Skeletal muscle tissue (tissue), 3 donors: ENCODE measurements at regions not wholly inside any gene's neighbourhood (a gene's known extent, or its start where the extent isn't known, plus 50 kb on each side); places are given as distances from the start of the nearest gene placed in this dataset.

Source experiments
- H3K27ac ChIP-seq: one replicate; pipeline ENCODE4 v1.7.0; 2013; ENCODE audit warnings: mild to moderate bottlenecking, low read depth, low read length, inconsistent platforms
- H3K27me3 ChIP-seq, 3 donors: one replicate each; pipeline ENCODE4 v1.7.0; 2013; ENCODE audit warnings: low read length in 3 of 3; ENCODE audit not compliant: control insufficient read depth in 3 of 3, insufficient read depth in 3 of 3
- H3K36me3 ChIP-seq, 3 donors: one replicate each; pipeline ENCODE4 v1.7.0; 2013; ENCODE audit warnings: low read length in 3 of 3; ENCODE audit not compliant: control insufficient read depth in 3 of 3, insufficient read depth in 3 of 3
- H3K4me1 ChIP-seq, 3 donors: one replicate each; pipeline ENCODE4 v1.7.0; 2013; ENCODE audit warnings: low read length in 3 of 3, mild to moderate bottlenecking in 3 of 3; ENCODE audit not compliant: control insufficient read depth in 3 of 3, insufficient read depth in 3 of 3
- H3K4me3 ChIP-seq, 3 donors: one replicate each; pipeline ENCODE4 v1.7.0; 2013; ENCODE audit warnings: low read length in 3 of 3
- H3K9ac ChIP-seq, 3 donors: one replicate each; pipeline ENCODE4 v1.7.0; 2013; ENCODE audit warnings: low read length in 3 of 3, mild to moderate bottlenecking in 3 of 3, moderate library complexity in 2 of 3, low read depth in 1 of 3
- H3K9me3 ChIP-seq, 3 donors: one replicate each; pipeline ENCODE4 v1.7.0; 2013; ENCODE audit warnings: low read length in 3 of 3; ENCODE audit not compliant: control insufficient read depth in 3 of 3
- donor health status: Osteomylitis.

GRCh38 chr13:73327579-73327978 is 268.8 kb downstream of the KLF5 start:
- H3K27me3 ChIP-seq: no peaks in the 10 kb centered on the region
- H3K36me3 ChIP-seq: no peaks in the 10 kb centered on the region
- H3K27ac ChIP-seq: no peak overlapping the region
- H3K4me1 ChIP-seq: no peaks in the 10 kb centered on the region
- H3K9me3 ChIP-seq: no peaks in the 10 kb centered on the region
- H3K4me3 ChIP-seq: no peak overlapping the region
- no peak overlapping the region for H3K9ac ChIP-seq

- Histone ChIP-seq H3K36me3 (no peaks in the 10 kb centered on the region), H3K9me3 (no peaks in the 10 kb centered on the region), H3K4me3 (no peak overlapping the region), H3K27me3 (no peaks in the 10 kb centered on the region), H3K4me1 (no peaks in the 10 kb centered on the region), H3K9ac (no peak overlapping the region), H3K27ac (no peak overlapping the region)
These were observed 267.1 kb downstream of the KLF5 start for GRCh38 chr13:73325723-73326558.

- no peaks in the 10 kb centered on the region for H3K27me3 ChIP-seq
- no peak overlapping the region for H3K27ac ChIP-seq
- no peaks in the 10 kb centered on the region for H3K9me3 ChIP-seq
- H3K9ac ChIP-seq: no peak overlapping the region
- H3K36me3 ChIP-seq: no peaks in the 10 kb centered on the region
- no peak overlapping the region for H3K4me3 ChIP-seq
- H3K4me1 ChIP-seq: no peaks in the 10 kb centered on the region
These were observed 266.3 kb downstream of the KLF5 start for GRCh38 chr13:73324842-73325722.

- Histone ChIP-seq H3K36me3 (no peaks in the 10 kb centered on the region), H3K4me3 (no peak overlapping the region), H3K27ac (no peak overlapping the region)
These were observed 264.8 kb downstream of the KLF5 start for GRCh38 chr13:73323615-73324014.

GRCh38 chr13:73321043-73321442 is 262.2 kb downstream of the KLF5 start:
- Histone ChIP-seq H3K9me3 (no peaks in the 10 kb centered on the region), H3K27ac (no peak overlapping the region), H3K4me3 (no peak overlapping the region), H3K27me3 (no peaks in the 10 kb centered on the region), H3K9ac (no peak overlapping the region), H3K4me1 (no peaks in the 10 kb centered on the region), H3K36me3 (no peaks in the 10 kb centered on the region)

More at GRCh38 chr13:73323615-73324014, 264.8 kb downstream of the KLF5 start:
- Histone ChIP-seq H3K9me3 (no peaks in the 10 kb centered on the region), H3K9ac (no peak overlapping the region), H3K4me1 (no peaks in the 10 kb centered on the region), H3K27me3 (no peaks in the 10 kb centered on the region)

GRCh38 chr13:73317140-73317539 is 258.3 kb downstream of the KLF5 start:
- H3K27ac ChIP-seq: no peak overlapping the region

DNA sequence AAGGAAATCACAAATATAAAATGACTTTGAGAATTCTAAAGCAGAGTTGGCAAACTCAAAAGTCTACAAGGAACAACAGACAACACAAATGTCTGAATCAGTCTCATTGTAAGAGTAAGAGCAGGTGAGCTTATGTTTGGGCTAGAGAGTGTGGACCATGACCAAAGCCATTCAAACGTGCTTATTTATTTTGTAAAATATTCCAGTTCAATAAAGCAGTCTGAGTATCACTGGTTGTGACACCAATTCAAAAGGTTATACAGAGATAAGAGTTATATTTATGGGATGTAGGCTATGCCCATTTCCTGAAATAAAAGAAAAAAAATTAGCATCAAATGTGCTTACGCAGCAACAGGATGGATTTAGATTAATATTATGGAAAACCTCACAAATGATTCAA is 251.6 kb downstream of the KLF5 start:
- no peak overlapping the region for H3K4me3 ChIP-seq
- H3K9me3 ChIP-seq: no peaks in the 10 kb centered on the region
- H3K36me3 ChIP-seq: no peaks in the 10 kb centered on the region
- H3K9ac ChIP-seq: no peak overlapping the region
- H3K27ac ChIP-seq: no peak overlapping the region
- no peaks in the 10 kb centered on the region for H3K27me3 ChIP-seq
- H3K4me1 ChIP-seq: no peaks in the 10 kb centered on the region

More at GRCh38 chr13:73317140-73317539, 258.3 kb downstream of the KLF5 start:
- H3K9me3 ChIP-seq: no peaks in the 10 kb centered on the region
- H3K4me1 ChIP-seq: no peaks in the 10 kb centered on the region
- no peaks in the 10 kb centered on the region for H3K27me3 ChIP-seq
- no peak overlapping the region for H3K9ac ChIP-seq
- H3K4me3 ChIP-seq: no peak overlapping the region
- H3K36me3 ChIP-seq: no peaks in the 10 kb centered on the region

GRCh38 chr13:73307481-73307880 is 248.7 kb downstream of the KLF5 start:
- H3K9ac ChIP-seq: no peak overlapping the region
- H3K36me3 ChIP-seq: no peaks in the 10 kb centered on the region
- H3K9me3 ChIP-seq: no peaks in the 10 kb centered on the region
- H3K4me3 ChIP-seq: no peak overlapping the region
- no peaks in the 10 kb centered on the region for H3K4me1 ChIP-seq
- no peak overlapping the region for H3K27ac ChIP-seq
- H3K27me3 ChIP-seq: no peaks in the 10 kb centered on the region

- H3K27me3 ChIP-seq: no peaks in the 10 kb centered on the region
- no peak overlapping the region for H3K27ac ChIP-seq
- no peaks in the 10 kb centered on the region for H3K9me3 ChIP-seq
- H3K36me3 ChIP-seq: no peaks in the 10 kb centered on the region
- H3K4me1 ChIP-seq: no peaks in the 10 kb centered on the region
- H3K9ac ChIP-seq: no peak overlapping the region
- H3K4me3 ChIP-seq: no peak overlapping the region
These were observed 247.9 kb downstream of the KLF5 start for GRCh38 chr13:73306688-73307087.

GRCh38 chr13:73304442-73304841 is 245.6 kb downstream of the KLF5 start:
- no peaks in the 10 kb centered on the region for H3K9me3 ChIP-seq
- no peaks in the 10 kb centered on the region for H3K36me3 ChIP-seq
- H3K4me3 ChIP-seq: no peak overlapping the region
- H3K9ac ChIP-seq: no peak overlapping the region
- H3K27me3 ChIP-seq: no peaks in the 10 kb centered on the region
- no peak overlapping the region for H3K27ac ChIP-seq
- H3K4me1 ChIP-seq: no peaks in the 10 kb centered on the region
